ENCODE measurements at regions not wholly inside any gene's neighbourhood (a gene's known extent, or its start where the extent isn't known, plus 50 kb on each side); places are given as distances from the start of the nearest gene placed in this dataset.

- CTCF ChIA-PET: no interaction called here
- H3K4me1 Mint-ChIP-seq: peaks cover 0 to 14% (median 8%) of the 10 kb centered on the region in 3 donors
- Histone ChIP-seq H3K27ac (ENCODE audit: low read length) (no peak overlapping the region), H3K27me3 (replicated peaks in 1 of 2; ENCODE audit: control insufficient read depth in 2 of 2, extremely low read depth in 1 of 2, insufficient read depth in 2 of 2, low read length in 1 of 2) (peaks cover 0 to 51% of the 10 kb centered on the region in 2 experiments), H3K9me3 (no peaks in the 10 kb centered on the region), H3K36me3 (ENCODE audit: control insufficient read depth in 2 of 2, extremely low read depth in 1 of 2, insufficient read depth in 1 of 2, low read length in 1 of 2) (no peaks in the 10 kb centered on the region), H3K4me1 (ENCODE audit: control insufficient read depth in 1 of 2, extremely low read depth in 1 of 2, insufficient read depth in 2 of 2, low read length in 2 of 2) (peaks cover 0 to 6% of the 10 kb centered on the region in 2 experiments), H3K4me3 (ENCODE audit: control insufficient read depth in 1 of 2, extremely low read depth in 1 of 2, low read length in 1 of 2) (no peak overlapping the region)
- WGBS (ENCODE audit: insufficient coverage): 70% methylated on average over 5 of the region's 5 CpGs
- peaks cover 4% of the 10 kb centered on the region in 3 donors for H3K9me3 Mint-ChIP-seq
- H3K36me3 Mint-ChIP-seq: no peaks in the 10 kb centered on the region
- ATAC-seq (replicated peaks in 1 of 4): no peak
- H3K27ac Mint-ChIP-seq: no peak overlapping the region
- H3K4me3 Mint-ChIP-seq: no peak overlapping the region
- peaks cover 22 to 41% of the 10 kb centered on the region in 2 donors for H3K27me3 Mint-ChIP-seq
- POLR2A ChIA-PET: no interaction called here
- DNase-seq: no peak
Observed at GRCh38 chr1:5649795-5650194, 342.4 kb downstream of the NPHP4 start.

GRCh38 chr1:5649166-5649551 lies 343.1 kb downstream of the NPHP4 start:
- H3K4me3 Mint-ChIP-seq: no peak overlapping the region
- POLR2A ChIA-PET: no interaction called here

DNA sequence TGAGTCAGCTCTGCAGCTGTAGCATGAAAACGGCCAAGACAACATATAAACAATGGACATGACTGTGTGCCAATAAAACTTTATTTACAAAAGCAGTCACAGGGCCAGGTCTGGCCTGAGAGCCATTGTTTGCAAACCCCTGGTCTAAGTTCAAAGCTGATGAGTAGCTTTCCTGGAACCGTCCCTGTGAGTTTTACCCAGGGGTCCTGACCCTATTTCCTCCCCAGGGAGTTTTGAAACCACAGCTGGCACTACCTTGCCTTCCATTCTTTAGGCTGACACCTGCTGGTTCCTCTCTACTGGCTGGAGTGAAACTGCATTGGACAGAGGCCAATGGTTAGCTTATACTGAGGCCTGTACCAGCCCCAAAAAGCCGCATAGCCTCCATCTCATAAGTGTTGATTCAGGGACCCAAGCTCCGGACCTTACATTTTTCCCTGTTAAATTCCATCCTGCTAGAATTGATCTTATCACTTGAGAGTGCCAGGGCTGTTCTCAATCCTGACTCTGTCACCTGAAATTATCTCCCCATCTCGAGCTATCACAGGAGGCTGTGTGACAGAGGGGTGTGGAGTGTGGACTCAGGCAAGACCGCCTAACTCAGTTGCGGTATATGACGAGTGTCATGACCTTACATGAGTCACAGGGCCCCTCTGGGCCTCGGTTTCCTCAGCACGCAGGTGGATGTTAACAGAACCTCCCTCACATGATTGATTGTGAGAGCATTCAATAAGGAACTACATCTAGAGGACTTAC lies 343.6 kb downstream of the NPHP4 start:
- H3K4me3 Mint-ChIP-seq: no peak overlapping the region
- CTCF ChIA-PET: no interaction called here
- H3K27me3 Mint-ChIP-seq: peaks cover 22 to 41% of the 10 kb centered on the region in 2 donors
- H3K36me3 Mint-ChIP-seq: no peaks in the 10 kb centered on the region
- H3K4me1 Mint-ChIP-seq: peaks cover 0 to 12% (median 6%) of the 10 kb centered on the region in 3 donors
- POLR2A ChIA-PET: no interaction called here
- H3K9me3 Mint-ChIP-seq: peaks cover 4% of the 10 kb centered on the region in 3 donors
- Histone ChIP-seq H3K4me1 (ENCODE audit: control insufficient read depth in 1 of 2, extremely low read depth in 1 of 2, insufficient read depth in 2 of 2, low read length in 2 of 2) (peaks cover 0 to 6% of the 10 kb centered on the region in 2 experiments), H3K27me3 (replicated peaks in 1 of 2; ENCODE audit: control insufficient read depth in 2 of 2, extremely low read depth in 1 of 2, insufficient read depth in 2 of 2, low read length in 1 of 2) (peaks cover 0 to 55% of the 10 kb centered on the region in 2 experiments), H3K9me3 (no peaks in the 10 kb centered on the region), H3K27ac (ENCODE audit: low read length) (no peak overlapping the region), H3K4me3 (ENCODE audit: control insufficient read depth in 1 of 2, extremely low read depth in 1 of 2, low read length in 1 of 2) (no peak overlapping the region), H3K36me3 (ENCODE audit: control insufficient read depth in 2 of 2, extremely low read depth in 1 of 2, insufficient read depth in 1 of 2, low read length in 1 of 2) (no peaks in the 10 kb centered on the region)
- no peak overlapping the region for H3K27ac Mint-ChIP-seq
- DNase-seq (no peak), ATAC-seq (replicated peaks in 1 of 4) (no peak)
- WGBS (ENCODE audit: insufficient coverage): 66% methylated on average over 4 of the region's 10 CpGs

More at GRCh38 chr1:5649166-5649551, 343.1 kb downstream of the NPHP4 start:
- Histone ChIP-seq H3K4me3 (ENCODE audit: control insufficient read depth in 1 of 2, extremely low read depth in 1 of 2, low read length in 1 of 2) (no peak overlapping the region), H3K27me3 (replicated peaks in 1 of 2; ENCODE audit: control insufficient read depth in 2 of 2, extremely low read depth in 1 of 2, insufficient read depth in 2 of 2, low read length in 1 of 2) (peaks cover 0 to 55% of the 10 kb centered on the region in 2 experiments), H3K9me3 (no peaks in the 10 kb centered on the region), H3K4me1 (ENCODE audit: control insufficient read depth in 1 of 2, extremely low read depth in 1 of 2, insufficient read depth in 2 of 2, low read length in 2 of 2) (peaks cover 0 to 6% of the 10 kb centered on the region in 2 experiments), H3K36me3 (ENCODE audit: control insufficient read depth in 2 of 2, extremely low read depth in 1 of 2, insufficient read depth in 1 of 2, low read length in 1 of 2) (no peaks in the 10 kb centered on the region), H3K27ac (ENCODE audit: low read length) (no peak overlapping the region)
- ATAC-seq (replicated peaks in 1 of 4) (no peak), DNase-seq (no peak)
- CTCF ChIA-PET: no interaction called here
- Mint-ChIP-seq H3K27ac (no peak overlapping the region), H3K27me3 (peaks cover 22 to 41% of the 10 kb centered on the region in 2 donors), H3K4me1 (peaks cover 0 to 14% (median 8%) of the 10 kb centered on the region in 3 donors), H3K36me3 (no peaks in the 10 kb centered on the region), H3K9me3 (peaks cover 4% of the 10 kb centered on the region in 3 donors)
- 71% methylated on average over 2 of the region's 4 CpGs for whole genome bisulfite sequencing (ENCODE audit: insufficient coverage)

DNA sequence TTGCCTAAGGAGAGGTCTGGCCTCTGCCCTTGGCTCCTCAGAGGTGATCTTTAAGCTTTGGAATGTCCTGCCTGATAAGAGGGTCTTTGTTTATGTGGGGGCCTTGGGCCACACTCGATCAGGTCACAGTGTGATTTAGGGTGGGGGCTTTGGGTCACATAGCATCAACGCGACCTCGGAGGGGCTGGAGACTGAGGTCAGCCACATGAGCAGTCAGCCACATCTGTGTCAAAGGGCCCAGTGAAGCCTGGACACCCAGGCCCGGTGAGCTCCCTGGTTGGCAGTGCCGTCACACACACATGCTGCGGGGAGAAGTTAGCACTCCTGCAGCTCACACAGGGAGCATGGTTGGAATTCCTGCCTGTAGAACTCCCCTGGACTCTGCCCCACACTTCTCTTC lies 345.0 kb downstream of the NPHP4 start:
- H3K27ac ChIP-seq (ENCODE audit: low read length): no peak overlapping the region
- no peaks in the 10 kb centered on the region for H3K9me3 ChIP-seq
- H3K9me3 Mint-ChIP-seq: peaks cover 4% of the 10 kb centered on the region in 3 donors
- H3K36me3 ChIP-seq (ENCODE audit: control insufficient read depth in 2 of 2, extremely low read depth in 1 of 2, insufficient read depth in 1 of 2, low read length in 1 of 2): no peaks in the 10 kb centered on the region
- no peaks in the 10 kb centered on the region for H3K36me3 Mint-ChIP-seq
- no peak overlapping the region for H3K27ac Mint-ChIP-seq
- WGBS (ENCODE audit: insufficient coverage): 72% methylated on average over 7 of the region's 7 CpGs
- POLR2A ChIA-PET: no interaction called here
- H3K4me3 Mint-ChIP-seq: no peak overlapping the region
- H3K4me1 Mint-ChIP-seq: peaks cover 0 to 4% (median 4%) of the 10 kb centered on the region in 3 donors
- no peak for ATAC-seq (replicated peaks in 1 of 4)
- no peaks in the 10 kb centered on the region for H3K4me1 ChIP-seq (ENCODE audit: control insufficient read depth in 1 of 2, extremely low read depth in 1 of 2, insufficient read depth in 2 of 2, low read length in 2 of 2)
- H3K27me3 ChIP-seq (replicated peaks in 1 of 2; ENCODE audit: control insufficient read depth in 2 of 2, extremely low read depth in 1 of 2, insufficient read depth in 2 of 2, low read length in 1 of 2): peaks cover 0 to 45% of the 10 kb centered on the region in 2 experiments
- CTCF ChIA-PET: interaction anchor here in 1 of 2 donors (0.6 kb wide), 1 partner anchor 107 kb away, joined by 4 read pairs; no protein-coding TSS in a partner anchor
- DNase-seq: no peak
- H3K4me3 ChIP-seq (ENCODE audit: control insufficient read depth in 1 of 2, extremely low read depth in 1 of 2, low read length in 1 of 2): no peak overlapping the region
- peaks cover 25 to 37% of the 10 kb centered on the region in 2 donors for H3K27me3 Mint-ChIP-seq

GRCh38 chr1:5646486-5647149 lies 345.6 kb downstream of the NPHP4 start:
- peaks cover 0 to 39% of the 10 kb centered on the region in 2 experiments for H3K27me3 ChIP-seq (replicated peaks in 1 of 2; ENCODE audit: control insufficient read depth in 2 of 2, extremely low read depth in 1 of 2, insufficient read depth in 2 of 2, low read length in 1 of 2)
- H3K4me3 ChIP-seq (ENCODE audit: control insufficient read depth in 1 of 2, extremely low read depth in 1 of 2, low read length in 1 of 2): no peak overlapping the region
- H3K4me1 ChIP-seq (ENCODE audit: control insufficient read depth in 1 of 2, extremely low read depth in 1 of 2, insufficient read depth in 2 of 2, low read length in 2 of 2): no peaks in the 10 kb centered on the region
- H3K36me3 ChIP-seq (ENCODE audit: control insufficient read depth in 2 of 2, extremely low read depth in 1 of 2, insufficient read depth in 1 of 2, low read length in 1 of 2): no peaks in the 10 kb centered on the region
- WGBS (ENCODE audit: insufficient coverage): 65% methylated on average over 7 of the region's 7 CpGs
- Mint-ChIP-seq H3K36me3 (no peaks in the 10 kb centered on the region), H3K4me3 (no peak overlapping the region), H3K4me1 (no peaks in the 10 kb centered on the region), H3K27ac (no peak overlapping the region), H3K27me3 (peaks cover 26 to 36% of the 10 kb centered on the region in 2 donors), H3K9me3 (peaks cover 4% of the 10 kb centered on the region in 3 donors)
- H3K9me3 ChIP-seq: no peaks in the 10 kb centered on the region
- no peak overlapping the region for H3K27ac ChIP-seq (ENCODE audit: low read length)
- DNase-seq (no peak), ATAC-seq (replicated peaks in 1 of 4) (no peak)
- CTCF ChIA-PET: interaction anchor here in 1 of 2 donors (0.5 kb wide), 1 partner anchor 48 kb away, joined by 3 read pairs; no protein-coding TSS in a partner anchor
- POLR2A ChIA-PET: no interaction called here

- POLR2A ChIA-PET: no interaction called here
- no peak for DNase-seq
- Histone ChIP-seq H3K27ac (ENCODE audit: low read length) (no peak overlapping the region), H3K9me3 (no peaks in the 10 kb centered on the region), H3K4me3 (ENCODE audit: control insufficient read depth in 1 of 2, extremely low read depth in 1 of 2, low read length in 1 of 2) (no peak overlapping the region), H3K36me3 (ENCODE audit: control insufficient read depth in 2 of 2, extremely low read depth in 1 of 2, insufficient read depth in 1 of 2, low read length in 1 of 2) (no peaks in the 10 kb centered on the region), H3K27me3 (replicated peaks in 1 of 2; ENCODE audit: control insufficient read depth in 2 of 2, extremely low read depth in 1 of 2, insufficient read depth in 2 of 2, low read length in 1 of 2) (peaks cover 0 to 32% of the 10 kb centered on the region in 2 experiments), H3K4me1 (ENCODE audit: control insufficient read depth in 1 of 2, extremely low read depth in 1 of 2, insufficient read depth in 2 of 2, low read length in 2 of 2) (no peaks in the 10 kb centered on the region)
- CTCF ChIA-PET: interaction anchor here in 1 of 2 donors (0.5 kb wide), 1 partner anchor 49 kb away, joined by 3 read pairs; no protein-coding TSS in a partner anchor
- Mint-ChIP-seq H3K4me3 (no peak overlapping the region), H3K4me1 (peaks cover 0 to under 1% (median under 1%) of the 10 kb centered on the region in 3 donors), H3K27ac (no peak overlapping the region), H3K36me3 (no peaks in the 10 kb centered on the region), H3K27me3 (peaks cover 30 to 34% of the 10 kb centered on the region in 2 donors), H3K9me3 (peaks cover 4% of the 10 kb centered on the region in 3 donors)
- no peak for ATAC-seq (replicated peaks in 1 of 4)
- WGBS (ENCODE audit: insufficient coverage): 89% methylated on average over 5 of the region's 6 CpGs
Observed at GRCh38 chr1:5645929-5646328, 346.3 kb downstream of the NPHP4 start.
